IPS-15b (cell line): ENCODE measurements at regions not wholly inside any gene's neighbourhood (a gene's known extent, or its start where the extent isn't known, plus 50 kb on each side); places are given as distances from the start of the nearest gene placed in this dataset.
"Not testable (repeated sequence)": the region's sequence is repeated elsewhere in the genome, so short reads cannot be mapped to it uniquely, and the experiment has no call there.

Experiments used
- H3K27me3 ChIP-seq: one replicate; pipeline ENCODE4 v1.6.1; 2013; ENCODE audit warnings: low read length; ENCODE audit not compliant: control insufficient read depth, insufficient read depth
- H3K36me3 ChIP-seq: one replicate; pipeline ENCODE4 v1.6.1; 2013; ENCODE audit warnings: low read length; ENCODE audit not compliant: control insufficient read depth, insufficient read depth
- H3K4me1 ChIP-seq: one replicate; pipeline ENCODE4 v1.6.1; 2013; ENCODE audit warnings: mild to moderate bottlenecking, low read length; ENCODE audit not compliant: control insufficient read depth, insufficient read depth
- H3K4me3 ChIP-seq: one replicate; pipeline ENCODE4 v1.5.1; 2013; ENCODE audit warnings: low read depth, low read length
- H3K9ac ChIP-seq: one replicate; pipeline ENCODE4 v1.6.1; 2013; ENCODE audit warnings: low read depth, mild to moderate bottlenecking, low read length
- H3K9me3 ChIP-seq: one replicate; pipeline ENCODE4 v1.6.1; 2013; ENCODE audit warnings: mild to moderate bottlenecking, low read length; ENCODE audit not compliant: control insufficient read depth, insufficient read depth

DNA sequence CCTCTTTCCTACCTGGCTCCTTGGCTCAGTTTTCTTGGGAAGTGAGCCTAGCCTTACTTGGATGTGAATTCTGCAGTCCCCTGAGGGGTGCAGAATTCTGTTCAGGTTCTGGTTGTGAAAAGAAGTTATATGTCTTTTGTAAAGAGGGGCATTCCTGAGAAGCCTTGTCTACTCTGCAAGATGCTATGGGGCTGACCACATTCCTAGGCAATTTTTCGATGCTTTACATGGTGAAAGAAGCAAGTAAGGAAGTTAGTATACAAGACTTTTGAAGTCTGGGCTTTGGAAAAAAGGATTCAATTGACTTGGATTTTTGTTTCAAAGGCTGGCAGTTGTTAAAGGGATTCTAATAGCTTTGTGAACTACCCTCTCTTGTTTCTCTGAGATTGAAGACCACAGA lies 167.9 kb upstream of the STMND1 start:
- Histone ChIP-seq H3K9me3 (no peaks in the 10 kb centered on the region), H3K4me1 (no peaks in the 10 kb centered on the region), H3K27me3 (no peaks in the 10 kb centered on the region), H3K4me3 (no peak overlapping the region), H3K36me3 (no peaks in the 10 kb centered on the region), H3K9ac (no peak overlapping the region)

DNA sequence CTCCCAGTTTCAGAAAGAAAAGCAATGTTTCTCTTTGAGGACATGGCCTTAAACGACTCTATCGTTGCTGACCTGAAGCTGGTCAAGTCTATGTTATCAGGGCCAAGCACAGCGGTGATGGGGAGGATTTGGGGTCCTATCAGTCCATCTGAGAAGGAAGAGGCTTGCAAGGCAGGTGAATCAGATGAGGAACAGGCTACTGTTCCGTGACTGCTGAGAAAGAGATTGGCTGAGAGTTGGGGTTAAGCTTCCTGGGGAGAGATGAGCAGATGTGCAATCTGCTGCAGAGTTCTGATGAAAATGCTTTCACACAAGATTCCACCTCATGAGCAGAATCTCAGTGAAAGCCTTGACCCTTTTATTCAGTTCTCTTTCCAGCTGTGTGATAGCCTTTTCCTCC lies 168.3 kb upstream of the STMND1 start:
- Histone ChIP-seq H3K4me3 (no peak overlapping the region), H3K4me1 (no peaks in the 10 kb centered on the region), H3K36me3 (no peaks in the 10 kb centered on the region), H3K9ac (no peak overlapping the region), H3K9me3 (no peaks in the 10 kb centered on the region), H3K27me3 (no peaks in the 10 kb centered on the region)

GRCh38 chr6:16932920-16933319 lies 168.9 kb upstream of the STMND1 start:
- H3K9ac ChIP-seq = no peak overlapping the region
- no peaks in the 10 kb centered on the region for H3K9me3 ChIP-seq
- H3K4me1 ChIP-seq = no peaks in the 10 kb centered on the region
- H3K4me3 ChIP-seq = no peak overlapping the region
- H3K36me3 ChIP-seq = no peaks in the 10 kb centered on the region
- H3K27me3 ChIP-seq = no peaks in the 10 kb centered on the region

GRCh38 chr6:16931079-16931478 lies 169.8 kb upstream of the ATXN1 start:
- H3K9ac ChIP-seq, H3K4me1 ChIP-seq, H3K36me3 ChIP-seq, H3K9me3 ChIP-seq, H3K4me3 ChIP-seq, H3K27me3 ChIP-seq: not testable (repeated sequence)

DNA sequence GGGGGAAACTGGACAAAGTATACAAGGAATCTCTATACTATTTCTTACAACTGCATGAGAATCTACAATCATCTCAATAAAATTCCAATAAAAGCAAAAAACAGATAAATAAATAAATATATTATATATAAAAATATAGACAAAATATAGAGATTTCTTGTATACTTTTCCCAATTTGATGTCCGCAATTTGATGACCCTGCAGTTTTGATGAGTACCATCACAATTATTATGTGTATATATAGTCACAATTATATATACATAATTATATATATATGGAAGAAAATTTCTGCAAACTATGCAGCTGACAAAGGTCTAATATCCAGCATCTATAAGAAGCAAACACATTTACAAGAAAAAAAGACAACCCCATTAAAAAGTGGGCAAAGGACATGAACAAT lies 169.2 kb upstream of the ATXN1 start:
- H3K36me3 ChIP-seq = no peaks in the 10 kb centered on the region
- H3K9me3 ChIP-seq = no peaks in the 10 kb centered on the region
- no peaks in the 10 kb centered on the region for H3K4me1 ChIP-seq
- H3K4me3 ChIP-seq = no peak overlapping the region
- no peaks in the 10 kb centered on the region for H3K27me3 ChIP-seq
- no peak overlapping the region for H3K9ac ChIP-seq

DNA sequence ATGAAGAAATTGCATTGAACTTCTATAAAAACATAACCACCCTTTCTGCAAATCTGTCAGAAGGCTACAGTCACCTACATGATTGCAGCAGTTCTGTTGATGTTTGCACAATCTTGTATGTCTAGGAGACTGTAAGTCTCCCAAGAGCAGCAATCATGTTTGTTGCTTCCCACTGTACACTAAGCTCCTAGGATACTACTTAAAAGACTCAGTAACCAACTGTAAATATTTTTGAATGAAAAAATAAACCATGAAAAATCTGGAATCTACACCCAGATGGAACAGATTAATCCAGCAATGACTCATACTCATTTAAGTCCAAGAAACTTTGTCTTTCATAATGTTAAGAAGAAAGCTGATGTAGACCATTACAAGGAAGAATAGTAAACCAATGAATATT lies 168.5 kb upstream of the ATXN1 start:
- Histone ChIP-seq H3K4me3 (no peak overlapping the region), H3K27me3 (no peaks in the 10 kb centered on the region), H3K36me3 (no peaks in the 10 kb centered on the region), H3K9ac (no peak overlapping the region), H3K4me1 (no peaks in the 10 kb centered on the region), H3K9me3 (no peaks in the 10 kb centered on the region)

DNA sequence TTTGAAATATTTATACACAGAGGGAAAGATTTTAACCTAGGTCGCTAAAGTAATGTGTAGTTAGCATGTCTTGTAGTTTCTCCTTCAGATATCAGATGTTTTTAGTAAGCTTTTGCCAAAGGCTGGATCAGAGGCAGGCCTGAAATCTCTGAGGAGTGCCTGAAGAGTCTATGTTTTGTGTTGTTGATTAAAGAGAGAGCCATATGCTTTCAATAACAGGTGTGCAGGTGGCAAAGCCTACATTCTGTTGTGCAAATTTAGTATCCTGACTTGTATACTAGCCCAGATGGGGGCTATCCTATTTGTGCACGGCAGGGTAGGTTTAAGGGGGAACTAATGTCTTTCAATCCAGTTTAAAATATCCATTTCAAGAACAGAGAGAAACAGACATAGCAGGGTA lies 167.1 kb upstream of the ATXN1 start:
- H3K4me3 ChIP-seq = no peak overlapping the region
- no peak overlapping the region for H3K9ac ChIP-seq
- no peaks in the 10 kb centered on the region for H3K27me3 ChIP-seq
- no peaks in the 10 kb centered on the region for H3K36me3 ChIP-seq
- no peaks in the 10 kb centered on the region for H3K4me1 ChIP-seq
- no peaks in the 10 kb centered on the region for H3K9me3 ChIP-seq

GRCh38 chr6:16927205-16927604 lies 165.9 kb upstream of the ATXN1 start:
- Histone ChIP-seq H3K27me3 (no peaks in the 10 kb centered on the region), H3K9ac (no peak overlapping the region), H3K4me3 (no peak overlapping the region), H3K9me3 (no peaks in the 10 kb centered on the region), H3K4me1 (no peaks in the 10 kb centered on the region), H3K36me3 (no peaks in the 10 kb centered on the region)

DNA sequence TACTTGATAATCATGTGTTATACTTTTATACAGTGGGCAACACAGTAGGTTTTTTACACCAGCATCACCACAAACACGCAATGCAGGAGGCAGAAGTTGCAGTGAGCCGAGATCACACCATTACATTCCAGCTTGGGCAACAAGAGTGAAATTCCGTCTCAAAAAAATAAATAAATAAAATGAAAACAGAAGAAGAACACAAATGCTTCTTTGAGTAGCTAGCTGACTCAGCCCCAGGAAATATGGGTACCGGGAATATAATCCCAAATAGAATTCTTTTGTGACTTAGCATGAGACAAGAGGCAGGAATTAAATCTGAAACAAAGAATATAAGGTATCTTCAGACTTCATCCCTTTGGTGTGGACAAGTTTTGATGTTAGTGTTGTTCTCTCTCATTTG lies 164.2 kb upstream of the ATXN1 start:
- Histone ChIP-seq H3K4me3 (no peak overlapping the region), H3K9ac (no peak overlapping the region), H3K36me3 (no peaks in the 10 kb centered on the region), H3K27me3 (no peaks in the 10 kb centered on the region), H3K4me1 (no peaks in the 10 kb centered on the region), H3K9me3 (no peaks in the 10 kb centered on the region)

GRCh38 chr6:16922282-16922681 lies 161.0 kb upstream of the ATXN1 start:
- H3K27me3 ChIP-seq = no peaks in the 10 kb centered on the region
- H3K4me1 ChIP-seq = no peaks in the 10 kb centered on the region

GRCh38 chr6:16921399-16922110 lies 160.3 kb upstream of the ATXN1 start:
- H3K9me3 ChIP-seq = no peaks in the 10 kb centered on the region
- no peak overlapping the region for H3K9ac ChIP-seq
- no peaks in the 10 kb centered on the region for H3K36me3 ChIP-seq
- H3K4me1 ChIP-seq = no peaks in the 10 kb centered on the region
- no peak overlapping the region for H3K4me3 ChIP-seq
- no peaks in the 10 kb centered on the region for H3K27me3 ChIP-seq

More at GRCh38 chr6:16922282-16922681, 161.0 kb upstream of the ATXN1 start:
- Histone ChIP-seq H3K9me3 (no peaks in the 10 kb centered on the region), H3K36me3 (no peaks in the 10 kb centered on the region), H3K9ac (no peak overlapping the region), H3K4me3 (no peak overlapping the region)

- Histone ChIP-seq H3K9me3 (no peaks in the 10 kb centered on the region), H3K4me1 (no peaks in the 10 kb centered on the region), H3K27me3 (no peaks in the 10 kb centered on the region), H3K4me3 (no peak overlapping the region), H3K36me3 (no peaks in the 10 kb centered on the region), H3K9ac (no peak overlapping the region)
Measured at GRCh38 chr6:16918586-16918985, 157.3 kb upstream of the ATXN1 start.
